ENCODE measurements at regions not wholly inside any gene's neighbourhood (a gene's known extent, or its start where the extent isn't known, plus 50 kb on each side); places are given as distances from the start of the nearest gene placed in this dataset.
A peak's percentile ranks its signal among the peaks of the same experiment; 100 is the strongest.

DNA sequence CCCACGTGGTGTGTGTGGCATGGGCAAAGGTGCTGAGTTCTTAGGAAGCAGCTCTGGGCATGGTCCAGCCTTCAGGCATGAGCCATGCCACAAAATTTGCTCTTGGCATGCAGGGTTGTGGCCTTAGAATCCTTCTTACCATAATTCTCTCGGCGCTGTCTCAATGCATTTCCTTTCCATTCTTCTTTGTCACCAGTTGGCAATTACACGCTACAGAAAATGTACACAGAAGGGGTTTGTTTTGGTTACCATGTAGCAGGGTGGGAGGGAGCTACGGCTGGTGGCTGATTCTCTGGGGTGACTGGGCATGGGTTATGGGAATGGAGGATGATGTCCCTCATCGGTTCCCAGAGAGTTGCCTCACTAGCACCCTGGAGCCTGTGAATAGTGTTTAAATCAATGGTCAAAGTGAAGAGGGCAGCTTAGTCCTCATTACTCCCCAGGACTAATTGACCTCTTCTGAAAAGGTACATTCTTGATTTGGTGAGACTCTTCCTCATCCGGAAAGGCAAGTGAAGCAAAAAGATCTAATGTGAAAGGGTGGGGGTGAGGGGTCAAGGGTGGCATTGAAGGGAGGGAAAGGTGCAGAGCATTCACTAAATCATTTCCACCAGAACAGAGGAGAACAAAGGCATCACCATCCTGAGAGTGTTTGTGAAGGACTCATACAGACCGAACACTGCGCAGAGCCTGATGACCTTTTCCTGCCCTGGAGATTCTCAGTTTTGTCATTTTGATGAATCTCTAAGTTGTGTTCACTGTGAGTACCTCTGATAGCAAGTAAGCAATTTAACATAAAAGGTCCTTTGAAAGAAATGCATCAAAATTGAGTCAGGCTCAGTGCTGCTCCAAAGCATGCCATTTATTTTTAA lies 199.8 kb upstream of the SFRP2 start:
- no peak for DNase-seq (ENCODE audit: low spot score)

DNA sequence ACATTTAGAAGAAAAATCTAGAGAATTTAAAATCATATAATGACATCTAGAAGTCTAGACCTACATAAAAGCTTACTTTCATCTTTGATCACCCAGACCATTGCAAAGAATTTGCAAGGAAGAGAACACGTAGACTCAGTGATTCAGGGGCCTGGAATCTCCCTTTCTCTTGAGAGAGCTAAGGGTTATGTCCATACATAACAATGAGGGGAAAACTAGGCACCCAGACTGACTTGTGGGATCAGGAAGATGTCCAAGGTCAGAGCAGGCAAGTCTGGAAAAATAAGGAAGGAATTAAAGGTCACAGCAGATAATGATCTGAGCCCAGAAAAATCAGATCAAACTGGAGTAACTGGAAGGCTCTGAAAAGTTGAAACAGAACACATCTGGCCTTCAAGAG lies 198.4 kb upstream of the SFRP2 start:
- DNase-seq (ENCODE audit: low spot score) = no peak

DNA sequence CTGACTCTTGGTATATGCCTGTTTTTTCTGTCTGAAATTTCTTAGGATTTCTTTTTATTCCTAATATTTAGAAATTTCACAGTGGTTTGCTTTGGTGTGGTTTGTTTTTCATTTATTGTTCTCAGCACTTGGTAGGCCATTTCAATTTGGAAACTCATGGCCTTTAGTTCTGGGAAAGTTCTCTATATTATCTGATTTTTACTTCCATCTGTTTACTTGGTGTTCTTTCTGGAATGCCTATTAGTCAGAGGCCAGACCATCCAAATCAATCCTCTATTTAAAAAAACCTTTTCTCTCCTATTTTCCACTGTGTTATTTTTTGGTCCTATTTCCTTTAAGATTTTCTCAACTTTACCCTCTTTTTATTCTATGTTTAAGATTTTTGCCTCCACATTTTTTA lies 188.1 kb upstream of the SFRP2 start:
- no peak for DNase-seq (ENCODE audit: low spot score)

DNA sequence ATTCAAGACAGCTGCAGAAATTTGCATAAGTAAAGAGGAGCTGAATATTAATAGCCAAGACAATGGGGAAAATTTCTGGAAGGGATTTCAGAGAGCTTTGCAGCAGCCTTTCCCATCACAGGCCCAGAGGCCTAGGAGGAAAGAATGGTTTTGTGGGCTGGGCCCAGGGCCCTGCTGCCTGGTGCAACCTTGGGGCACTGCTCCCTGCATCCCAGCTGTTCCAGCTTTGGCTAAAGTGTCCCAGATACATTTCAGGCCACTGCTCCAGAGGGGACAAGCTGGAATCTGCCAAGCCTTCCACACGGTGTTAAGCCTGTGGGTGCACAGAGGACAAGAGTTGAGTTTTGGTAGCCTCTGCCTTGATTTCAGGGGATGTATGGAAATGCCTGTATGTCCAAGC lies 185.6 kb upstream of the SFRP2 start:
- DNase-seq (ENCODE audit: low spot score) = no peak

DNA sequence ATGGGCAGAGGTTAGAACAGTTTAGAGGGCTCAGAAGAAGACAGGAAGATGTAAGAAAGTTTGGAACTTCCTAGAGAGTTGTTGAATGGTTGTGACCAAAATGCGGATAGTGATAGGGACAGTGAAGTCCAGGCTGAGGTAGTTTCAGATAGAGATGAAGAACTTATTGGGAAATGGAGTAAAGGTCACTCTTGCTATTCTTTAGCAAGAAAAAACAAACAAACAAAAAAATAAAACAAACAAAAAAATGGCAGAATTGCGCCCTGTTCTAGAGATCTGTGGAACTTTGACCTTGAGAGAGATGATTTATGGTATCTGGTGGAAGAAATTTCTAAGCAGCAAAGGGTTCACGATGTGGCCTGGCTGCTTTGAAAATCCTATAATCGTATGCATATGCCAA lies 185.1 kb upstream of the SFRP2 start:
- no peak for DNase-seq (ENCODE audit: low spot score)

DNA sequence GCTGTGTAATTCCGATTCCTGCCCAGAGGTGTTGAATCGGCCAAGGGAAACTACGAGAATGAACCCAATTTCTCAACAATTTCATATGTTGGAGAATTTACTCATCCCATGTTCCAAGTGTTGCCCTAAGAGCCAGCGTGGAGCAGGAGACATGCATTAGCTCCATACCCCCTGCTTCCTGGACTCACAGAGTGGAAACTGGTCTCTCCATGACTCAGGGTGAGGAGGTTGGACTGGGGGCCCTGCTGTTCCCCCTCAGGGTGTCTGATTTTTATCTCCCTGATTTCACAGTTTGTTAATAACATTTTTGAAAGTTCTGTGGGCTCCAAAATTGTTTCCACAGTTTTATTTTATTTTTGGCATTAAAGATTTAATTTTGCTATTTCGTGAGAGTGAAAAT lies 183.0 kb upstream of the SFRP2 start:
- DNase-seq (ENCODE audit: low spot score) = no peak

DNA sequence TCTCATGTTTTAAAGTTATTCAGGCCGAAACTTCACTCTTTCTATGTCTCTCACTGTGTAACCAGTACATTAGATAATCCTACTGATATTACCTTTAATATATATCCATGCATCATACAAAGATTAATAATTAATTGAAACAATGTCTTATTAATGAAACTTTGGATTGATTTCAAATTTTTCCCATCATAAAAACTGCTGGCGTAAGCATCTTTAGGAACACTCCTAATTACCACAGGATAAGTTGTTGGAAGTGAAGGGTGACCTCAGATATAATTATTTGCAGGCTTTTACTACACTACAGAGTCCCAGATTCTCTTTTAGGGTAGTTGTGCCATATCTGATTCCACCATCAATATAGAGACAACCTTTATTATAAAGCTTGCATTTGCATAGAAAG lies 181.3 kb upstream of the SFRP2 start:
- DNase-seq (ENCODE audit: low spot score) = no peak

DNA sequence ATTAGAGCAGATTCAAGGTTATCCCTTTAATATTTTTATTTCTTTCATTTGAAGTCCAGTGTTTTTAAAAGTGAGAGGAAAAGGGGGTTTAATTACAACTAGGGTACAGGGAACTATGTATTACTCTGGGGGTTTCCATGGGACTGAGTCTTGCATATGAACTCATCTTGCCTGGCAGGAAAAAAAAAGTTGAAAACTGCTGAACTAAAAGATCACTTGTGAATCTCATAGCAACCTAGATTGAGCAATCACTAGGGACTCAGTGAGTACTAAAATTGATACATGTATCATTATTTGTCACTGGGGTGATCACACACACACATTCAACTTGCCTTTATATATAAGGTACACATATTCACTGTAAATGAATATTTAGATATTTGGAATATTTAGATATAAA lies 180.7 kb upstream of the SFRP2 start:
- no peak for DNase-seq (ENCODE audit: low spot score)

DNA sequence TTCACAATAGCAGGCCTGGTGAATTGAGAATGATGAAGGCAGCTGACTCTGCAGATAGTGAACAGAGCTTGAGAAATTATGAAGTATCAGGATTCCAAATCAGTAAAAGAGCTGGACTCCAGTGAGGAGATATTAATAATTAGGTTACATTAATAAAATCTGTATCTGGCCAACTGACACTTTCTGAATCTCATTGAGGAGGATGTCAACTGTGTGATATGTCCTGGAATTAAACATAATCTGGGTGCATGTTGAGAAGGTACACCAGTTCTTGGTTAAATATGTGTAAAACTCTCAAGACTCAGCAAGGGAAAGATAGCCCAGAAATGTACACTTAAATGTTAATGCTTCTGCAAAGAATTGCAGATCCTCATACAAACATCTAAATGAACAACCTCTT lies 177.8 kb upstream of the SFRP2 start:
- no peak for DNase-seq (ENCODE audit: low spot score)

DNA sequence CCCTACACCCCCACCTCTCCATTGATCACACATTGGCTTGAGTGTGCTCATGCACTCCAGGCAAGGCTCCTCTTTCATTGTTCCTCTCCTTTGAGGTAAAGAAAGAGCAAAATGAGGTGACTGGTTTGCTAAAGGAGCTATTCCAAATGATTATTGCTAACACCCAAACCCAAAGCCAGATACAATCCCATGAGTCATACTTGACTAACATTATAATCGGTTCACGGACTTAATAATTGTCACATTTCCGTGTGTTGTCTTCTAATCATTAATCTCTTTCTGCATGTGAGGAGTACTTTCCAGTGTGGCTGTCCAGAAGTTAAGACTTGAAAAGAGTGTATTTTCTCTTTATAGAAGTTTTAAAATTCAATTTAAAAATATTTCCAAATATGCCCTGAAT lies 174.3 kb upstream of the SFRP2 start:
- DNase-seq (ENCODE audit: low spot score) = no peak

DNA sequence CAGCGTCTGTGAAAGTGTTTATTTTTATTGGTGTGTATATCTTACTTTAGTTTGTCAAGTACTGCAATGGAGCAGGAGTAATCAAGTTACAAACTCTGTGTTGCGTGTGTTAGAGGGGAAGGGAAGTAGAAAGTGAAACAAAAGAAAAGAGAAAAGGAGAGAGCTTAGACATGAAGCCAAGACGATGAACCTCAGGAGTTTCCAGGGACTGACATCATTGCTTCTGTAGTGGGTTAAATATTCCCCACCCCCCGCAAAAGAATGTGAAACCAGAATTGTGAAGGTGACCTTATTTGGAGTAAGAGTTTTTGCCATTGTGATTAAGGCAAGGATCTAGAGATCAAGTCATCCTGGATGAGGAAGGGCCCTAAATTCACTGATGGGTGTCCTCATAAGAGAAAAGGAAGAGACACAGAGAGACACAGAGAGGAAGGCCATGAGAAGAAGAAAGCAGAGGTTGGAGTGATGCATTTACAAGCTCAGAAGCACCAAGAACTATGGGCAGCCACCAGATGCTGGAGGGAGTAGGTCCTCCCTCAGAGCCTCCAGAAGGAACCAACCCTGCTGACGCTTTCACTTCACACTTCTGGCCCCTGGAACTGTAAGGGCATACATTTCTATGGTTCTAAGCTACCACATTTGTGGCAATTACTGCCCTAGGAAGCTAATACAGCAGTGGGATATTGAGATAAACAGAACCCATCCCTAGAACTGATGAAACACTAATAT lies 173.6 kb upstream of the SFRP2 start:
- no peak for DNase-seq (ENCODE audit: low spot score)

DNA sequence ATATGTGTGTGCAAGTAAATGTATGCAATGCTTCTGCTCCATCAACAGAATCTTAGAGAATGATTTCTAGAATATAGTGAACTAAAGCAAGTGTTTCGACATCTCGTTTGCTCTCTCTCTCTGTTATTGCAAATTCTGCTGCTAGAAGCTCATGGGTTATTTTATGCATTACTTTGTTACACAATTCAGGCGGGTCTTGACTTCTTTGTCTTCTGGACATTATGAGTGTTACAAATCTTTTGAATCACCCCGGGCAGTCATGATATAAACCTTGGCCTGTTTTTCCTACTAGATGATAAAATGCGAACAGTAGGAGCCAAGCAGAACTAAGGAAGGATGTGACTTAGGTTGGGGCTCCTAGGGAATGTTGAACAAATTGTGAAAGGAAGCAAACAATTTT lies 166.4 kb upstream of the SFRP2 start:
- DNase-seq (ENCODE audit: low spot score) = no peak

DNA sequence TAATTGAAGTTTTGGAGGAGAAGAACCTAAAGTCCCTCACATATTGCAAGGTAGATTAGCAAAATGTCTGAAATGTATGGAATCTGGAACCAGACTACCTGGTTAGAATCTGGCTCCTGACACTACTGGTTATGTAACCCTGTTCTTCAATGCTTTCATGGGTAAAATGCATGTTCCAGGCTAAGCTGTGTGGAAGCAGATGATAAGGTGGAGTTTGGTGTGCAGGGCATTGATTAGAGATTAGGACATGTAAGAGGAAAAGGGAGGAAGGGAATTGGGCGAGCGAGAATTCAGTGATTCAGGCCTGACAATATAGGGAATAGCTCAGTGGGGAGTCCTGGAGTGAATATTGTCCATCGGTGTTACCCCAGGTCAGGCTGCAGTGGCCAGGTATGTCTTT lies 165.8 kb upstream of the SFRP2 start:
- no peak for DNase-seq (ENCODE audit: low spot score)

DNA sequence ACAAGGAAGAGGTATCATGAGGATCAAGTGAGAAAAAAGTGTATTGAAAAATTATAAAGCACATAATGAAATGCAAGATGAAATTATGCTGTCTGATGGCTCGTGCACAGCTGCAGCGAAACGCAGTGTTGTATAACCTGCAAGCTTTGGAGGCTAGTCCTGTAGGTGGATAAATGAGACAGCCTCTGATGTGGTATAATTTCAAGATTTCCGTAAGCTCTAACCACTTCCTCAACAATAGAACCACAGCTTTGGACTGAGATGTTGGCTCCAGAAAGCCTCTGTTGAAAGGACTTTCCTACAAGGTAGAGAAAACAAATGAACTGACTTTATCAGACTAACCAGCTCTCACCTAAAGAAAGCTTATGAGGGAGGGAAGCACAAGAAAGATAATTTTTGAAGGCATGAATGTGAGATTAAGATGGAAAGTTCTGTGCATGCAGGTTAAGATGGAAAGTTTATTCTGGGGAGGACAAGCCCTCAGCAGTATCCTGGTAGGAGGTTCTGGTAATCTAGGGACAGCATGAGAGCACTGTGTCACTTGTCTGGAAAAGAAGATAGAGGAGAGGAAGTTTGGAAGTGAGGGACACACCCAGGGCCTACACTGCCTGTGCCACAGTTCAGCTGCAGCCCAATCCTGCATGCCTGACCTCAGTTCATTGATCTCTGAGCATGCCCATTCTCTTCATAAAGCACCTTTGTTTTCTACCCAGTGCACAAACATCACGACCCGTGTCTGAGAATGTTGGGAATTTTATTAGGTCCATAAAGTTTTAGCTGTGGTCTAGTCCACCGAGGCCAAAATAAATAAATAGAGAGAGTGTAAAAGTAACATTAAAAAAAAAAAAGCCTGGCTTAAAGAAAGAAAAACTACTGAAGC lies 161.5 kb upstream of the SFRP2 start:
- DNase-seq (ENCODE audit: low spot score) = peak; percentile 48

DNA sequence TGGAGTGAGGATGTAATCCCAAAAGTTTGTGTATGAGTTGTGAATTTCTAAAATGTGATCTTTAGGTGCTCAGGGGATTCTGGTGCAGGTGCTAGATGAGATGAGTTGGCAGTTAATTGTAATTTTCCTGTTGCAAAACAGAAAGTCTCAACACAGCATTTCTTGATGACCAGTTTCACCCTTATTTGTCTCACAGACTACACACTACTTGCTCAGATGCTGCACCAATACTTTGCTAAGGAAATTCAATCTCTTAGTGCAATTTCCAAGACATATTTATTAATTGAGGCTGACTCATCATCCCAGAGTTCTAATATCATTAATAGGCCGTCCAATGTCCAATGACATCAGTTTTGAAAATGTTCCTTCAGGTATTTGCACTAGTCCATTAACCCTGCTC lies 159.2 kb upstream of the SFRP2 start:
- no peak for DNase-seq (ENCODE audit: low spot score)

DNA sequence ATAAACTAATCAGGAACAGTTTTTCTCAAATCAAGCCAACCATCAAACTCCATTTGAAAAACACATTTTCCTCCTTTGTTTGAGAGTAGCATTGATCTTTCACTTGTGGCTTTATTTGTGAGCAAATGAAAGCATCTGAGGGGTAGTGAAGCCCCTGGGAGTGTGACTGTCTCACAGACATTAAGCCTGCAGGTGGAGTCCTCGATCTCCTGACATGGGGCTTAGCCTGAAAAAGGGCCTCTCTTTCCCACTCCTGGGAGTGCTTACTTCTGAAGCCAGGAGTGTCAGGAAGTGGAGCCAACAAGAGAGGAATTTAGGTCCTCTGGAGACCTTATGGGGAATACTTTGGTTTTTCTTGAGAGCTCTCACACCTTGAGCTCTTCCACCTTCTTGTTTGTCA lies 158.2 kb upstream of the SFRP2 start:
- no peak for DNase-seq (ENCODE audit: low spot score)

DNA sequence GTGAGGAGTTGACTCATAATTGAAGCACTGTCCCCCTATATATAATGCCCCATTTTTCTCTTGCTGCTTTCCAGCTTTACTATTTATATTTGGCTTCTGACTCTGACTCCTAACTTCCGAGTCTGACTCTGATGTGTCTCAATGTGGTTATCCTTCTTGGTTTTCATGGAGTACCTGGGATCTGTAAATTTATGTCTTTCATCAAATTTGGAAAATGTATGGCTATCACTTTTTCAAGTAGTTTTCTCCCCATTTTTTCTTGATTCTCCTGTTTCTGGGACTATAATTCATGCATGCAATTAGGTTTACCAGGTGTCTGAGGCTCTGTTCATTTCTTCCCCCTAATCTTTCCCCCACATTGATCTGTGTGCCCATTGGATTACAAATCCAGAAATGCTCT lies 156.8 kb upstream of the SFRP2 start:
- DNase-seq (ENCODE audit: low spot score) = no peak

DNA sequence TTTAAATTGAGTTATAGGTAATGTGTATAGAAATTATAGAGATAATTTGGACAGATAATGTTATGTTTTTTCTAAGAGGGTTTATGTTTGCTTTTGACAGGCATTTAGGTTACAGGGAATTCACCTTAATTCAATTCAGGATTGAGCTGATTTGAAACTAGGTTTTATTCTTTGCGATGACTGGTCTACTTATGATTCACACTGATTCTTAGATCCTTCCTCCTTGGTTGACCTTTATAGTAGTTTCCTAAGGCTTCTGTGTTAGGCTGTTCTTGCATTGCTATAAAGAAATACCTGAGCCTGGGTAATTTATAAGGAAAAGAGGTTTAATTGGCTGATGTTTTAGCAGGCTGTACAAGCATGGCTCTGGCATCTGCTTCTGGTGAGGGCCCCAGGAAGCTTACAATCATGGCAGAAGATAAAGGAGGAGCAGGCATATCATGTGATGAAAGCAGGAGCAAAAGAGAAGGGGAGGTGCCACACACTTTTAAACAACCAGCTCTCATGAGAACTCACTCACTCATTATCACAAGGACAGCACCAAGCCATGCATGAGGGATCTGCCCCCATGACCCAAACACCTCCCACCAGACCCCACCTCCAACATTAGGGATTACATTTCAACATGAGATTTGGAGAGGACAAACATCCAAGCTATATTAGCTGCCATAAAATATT lies 155.0 kb upstream of the SFRP2 start:
- no peak for DNase-seq (ENCODE audit: low spot score)

DNA sequence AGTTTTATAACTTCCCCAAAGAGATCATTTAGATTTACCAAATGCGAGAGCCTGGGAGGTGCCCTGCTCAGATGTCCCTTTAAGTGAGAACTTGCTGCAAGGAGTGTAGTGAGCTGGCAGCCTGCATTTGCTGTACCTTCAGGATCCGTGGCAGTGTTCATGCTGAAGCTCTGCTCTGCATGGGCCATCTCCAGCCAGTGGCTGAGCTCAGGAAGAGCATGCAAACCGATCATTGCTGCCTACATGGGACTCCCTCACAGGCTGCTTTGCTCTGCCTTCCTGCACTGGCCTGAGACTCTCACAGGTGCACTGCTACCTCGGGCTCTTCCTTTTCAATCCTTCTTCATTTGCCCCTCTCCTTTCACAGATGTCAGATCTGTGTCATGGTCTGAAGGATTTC lies 152.0 kb upstream of the SFRP2 start:
- DNase-seq (ENCODE audit: low spot score) = no peak

DNA sequence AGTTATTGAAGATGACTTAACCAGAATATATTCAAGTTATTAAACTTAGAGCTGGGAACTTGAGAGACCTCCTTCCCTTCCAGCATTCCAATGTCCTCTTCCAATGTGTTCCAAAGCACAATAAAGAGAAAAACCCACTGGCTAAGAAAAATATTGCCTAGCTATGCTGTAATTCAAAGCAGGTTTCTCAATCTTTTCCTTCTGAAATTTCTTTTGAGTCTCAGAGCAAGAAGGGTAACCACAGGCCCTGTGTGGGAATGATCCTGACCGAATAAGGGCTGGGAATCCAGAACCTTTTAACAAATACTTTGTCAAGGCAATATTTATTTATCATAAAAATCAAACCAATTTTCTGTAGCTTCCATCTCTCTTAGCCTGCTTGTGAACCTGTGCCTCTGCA lies 150.7 kb upstream of the SFRP2 start:
- no peak for DNase-seq (ENCODE audit: low spot score)

DNA sequence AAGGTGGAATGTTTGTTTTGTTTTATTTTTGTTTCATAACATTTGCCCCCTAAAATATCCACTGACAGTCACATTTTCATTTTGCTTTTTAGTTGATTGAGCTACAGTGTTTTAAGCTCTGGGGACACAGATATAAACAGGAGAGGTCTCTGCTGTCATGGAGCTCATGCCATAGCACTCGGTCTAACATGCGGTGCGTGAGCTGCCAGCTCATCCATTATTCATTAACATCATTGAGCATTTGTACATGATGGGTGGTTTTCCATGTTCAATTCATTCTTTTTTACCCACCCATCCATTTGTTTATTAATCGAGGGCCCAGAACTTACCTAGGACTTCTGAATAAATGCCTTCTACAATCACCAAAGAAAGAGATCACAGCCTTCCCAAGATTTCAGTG lies 150.1 kb upstream of the SFRP2 start:
- no peak for DNase-seq (ENCODE audit: low spot score)

DNA sequence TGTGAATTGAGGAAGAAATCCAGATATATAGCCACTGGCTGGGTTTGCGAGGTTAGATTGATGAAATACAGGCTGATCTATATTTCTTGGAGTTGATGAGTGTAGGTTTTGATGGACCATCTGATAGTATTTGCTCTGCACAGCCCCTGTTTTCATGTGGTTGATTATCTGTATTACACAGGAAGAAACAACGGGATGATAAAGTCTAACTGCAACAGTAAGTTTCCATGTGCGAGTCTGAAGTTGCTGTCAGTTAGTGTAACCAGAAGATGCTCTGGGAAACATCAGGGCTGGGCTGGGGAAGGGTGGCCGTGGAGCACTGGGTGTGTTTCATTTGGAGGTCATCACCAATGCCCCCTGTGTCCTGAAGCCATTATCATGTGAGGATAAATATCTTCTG lies 148.4 kb upstream of the SFRP2 start:
- DNase-seq (ENCODE audit: low spot score) = no peak
